SK-N-MC (cell line): ENCODE measurements at regions not wholly inside any gene's neighbourhood (a gene's known extent, or its start where the extent isn't known, plus 50 kb on each side); places are given as distances from the start of the nearest gene placed in this dataset.

Experiments used
- EZH2 ChIP-seq: fragments of 200-600 bp; sonication (generic); IDR thresholded peaks from one replicate; pipeline ENCODE4 v1.6.1; 2017; ENCODE audit warnings: antibody characterized with exemption
- FOXP2 ChIP-seq: optimal IDR thresholded peaks from 2 replicates; pipeline ENCODE3; 2011; ENCODE audit warnings: mild to moderate bottlenecking, moderate library complexity; ENCODE audit not compliant: insufficient read depth; ENCODE audit errors: extremely low read length, control extremely low read depth
- POLR2AphosphoS5 ChIP-seq: IDR thresholded peaks from 2 replicates; pipeline ENCODE4 v1.6.1; 2012; ENCODE audit warnings: mild to moderate bottlenecking, low read depth, low read length, borderline replicate concordance

DNA sequence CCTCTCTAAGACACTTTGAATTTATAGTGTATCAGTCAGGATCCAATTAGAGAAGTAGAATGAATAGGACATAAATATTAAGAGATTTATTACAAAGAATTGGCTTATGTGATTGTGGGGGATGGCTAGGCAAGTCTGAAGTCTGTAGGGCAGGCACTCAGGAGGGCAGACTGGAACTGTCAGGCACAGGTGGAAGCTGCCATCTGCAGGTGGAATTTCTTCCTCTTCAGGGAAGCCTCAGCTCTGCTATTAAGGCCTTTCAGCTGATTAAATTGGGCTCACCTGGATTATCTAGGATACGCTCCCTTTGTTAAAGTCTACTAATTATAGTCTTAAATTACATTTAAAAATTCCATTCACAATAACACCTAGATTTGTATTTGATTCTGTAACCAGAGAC lies 92.0 kb upstream of the HAO2 start:
- TF ChIP-seq EZH2 (no peak), POLR2AphosphoS5 (no peak), FOXP2 (no peak)
